Peyer's patch (tissue), 4 donors: ENCODE measurements at regions not wholly inside any gene's neighbourhood (a gene's known extent, or its start where the extent isn't known, plus 50 kb on each side); places are given as distances from the start of the nearest gene placed in this dataset.

Source experiments
- DNase-seq, 3 donors: peaks; one replicate each; pipeline ENCODE4 v3.0.0-alpha.2; 2017 to 2019
- H3K27ac ChIP-seq, 4 donors: fragments of 200-600 bp; sonication (generic); one replicate each; pipeline ENCODE4 v1.5.1; 2016 to 2019
- H3K27me3 ChIP-seq, 2 donors: fragments of 200-600 bp; sonication (generic); one replicate each; pipeline ENCODE4 v1.5.1; 2019
- H3K36me3 ChIP-seq, 3 donors: fragments of 200-600 bp; sonication (generic); one replicate each; pipeline ENCODE4 v1.5.1; 2016 to 2019
- H3K4me1 ChIP-seq, 4 donors: fragments of 200-600 bp; sonication (generic); one replicate each; pipeline ENCODE4 v1.5.1; 2016 to 2019
- H3K4me3 ChIP-seq, 4 donors: fragments of 200-600 bp; sonication (generic); 1 replicate in 3 of 4; 2 replicates in 1 of 4; pipeline ENCODE4 v1.5.1; 2016 to 2019; ENCODE audit warnings: mild to moderate bottlenecking in 1 of 4
- H3K9me3 ChIP-seq, 4 donors: fragments of 200-600 bp; sonication (generic); one replicate each; pipeline ENCODE4 v1.5.1; 2016 to 2019; ENCODE audit warnings: mild to moderate bottlenecking in 1 of 4
- POLR2A ChIP-seq, 2 donors: fragments of 450-650 bp; IDR thresholded peaks; one replicate each; pipeline ENCODE4 v1.5.1; 2017; ENCODE audit warnings: antibody characterized with exemption in 2 of 2, mild to moderate bottlenecking in 2 of 2, moderate library complexity in 2 of 2
- TF ChIP-seq, protein P1 (sequence below), 6 experiments: fragments of 450-650 bp in 4 of 6; fragments of 200-600 bp in 2 of 6; sonication (generic) in 1 of 6; IDR thresholded peaks; one replicate each; pipeline ENCODE4 v1.5.1; 2017 to 2019; ENCODE audit warnings: antibody characterized with exemption in 6 of 6, mild to moderate bottlenecking in 3 of 6, moderate library complexity in 1 of 6

DNA sequence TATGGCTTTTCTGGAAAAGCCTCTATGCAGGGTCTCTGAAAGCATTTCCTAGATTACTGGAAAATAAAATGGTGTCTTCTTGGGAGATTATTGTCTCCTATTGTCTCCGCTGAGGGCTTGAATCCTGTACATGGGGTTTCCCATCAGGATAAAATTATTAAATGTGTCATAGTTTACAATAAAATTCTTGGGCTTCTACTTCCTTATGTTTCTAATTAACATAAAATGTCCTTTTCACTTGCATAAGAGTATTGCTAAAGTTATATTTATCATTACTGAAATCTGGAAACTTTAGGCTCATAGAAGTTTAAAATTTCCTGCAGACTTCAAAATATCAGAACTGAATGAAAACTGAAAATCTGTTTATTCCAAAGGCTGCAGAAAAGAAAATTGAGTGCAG is 595.5 kb upstream of the AGTR1 start:
- no peaks in the 10 kb centered on the region for H3K27me3 ChIP-seq
- no peak overlapping the region for H3K4me3 ChIP-seq
- H3K4me1 ChIP-seq: no peaks in the 10 kb centered on the region
- no peak for TF ChIP-seq POLR2A (IDR thresholded peaks at IDR 0.05)
- TF ChIP-seq, protein P1, sequence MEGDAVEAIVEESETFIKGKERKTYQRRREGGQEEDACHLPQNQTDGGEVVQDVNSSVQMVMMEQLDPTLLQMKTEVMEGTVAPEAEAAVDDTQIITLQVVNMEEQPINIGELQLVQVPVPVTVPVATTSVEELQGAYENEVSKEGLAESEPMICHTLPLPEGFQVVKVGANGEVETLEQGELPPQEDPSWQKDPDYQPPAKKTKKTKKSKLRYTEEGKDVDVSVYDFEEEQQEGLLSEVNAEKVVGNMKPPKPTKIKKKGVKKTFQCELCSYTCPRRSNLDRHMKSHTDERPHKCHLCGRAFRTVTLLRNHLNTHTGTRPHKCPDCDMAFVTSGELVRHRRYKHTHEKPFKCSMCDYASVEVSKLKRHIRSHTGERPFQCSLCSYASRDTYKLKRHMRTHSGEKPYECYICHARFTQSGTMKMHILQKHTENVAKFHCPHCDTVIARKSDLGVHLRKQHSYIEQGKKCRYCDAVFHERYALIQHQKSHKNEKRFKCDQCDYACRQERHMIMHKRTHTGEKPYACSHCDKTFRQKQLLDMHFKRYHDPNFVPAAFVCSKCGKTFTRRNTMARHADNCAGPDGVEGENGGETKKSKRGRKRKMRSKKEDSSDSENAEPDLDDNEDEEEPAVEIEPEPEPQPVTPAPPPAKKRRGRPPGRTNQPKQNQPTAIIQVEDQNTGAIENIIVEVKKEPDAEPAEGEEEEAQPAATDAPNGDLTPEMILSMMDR (IDR thresholded peaks at IDR 0.05): no peak
- H3K36me3 ChIP-seq: no peaks in the 10 kb centered on the region
- no peak overlapping the region for H3K27ac ChIP-seq
- no peak for DNase-seq
- no peaks in the 10 kb centered on the region for H3K9me3 ChIP-seq

DNA sequence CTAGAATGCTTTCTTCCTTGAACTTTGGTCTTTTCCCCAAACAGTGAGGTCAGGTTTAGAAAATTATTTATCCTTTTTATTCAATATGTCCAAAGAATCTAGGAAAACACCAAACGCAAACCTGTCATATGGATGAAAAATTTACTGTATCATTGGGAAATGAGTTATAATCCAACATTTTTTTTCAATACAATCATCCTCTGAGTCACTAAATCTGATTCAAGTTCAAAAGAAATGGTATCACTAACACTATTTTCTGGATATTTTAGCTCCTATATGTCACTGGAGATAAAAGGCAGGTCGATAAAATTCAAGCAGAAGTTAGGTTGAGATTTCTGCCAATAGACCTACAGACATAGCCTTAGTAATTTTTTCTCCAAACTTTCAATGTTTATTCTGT is 591.6 kb upstream of the AGTR1 start:
- no peak overlapping the region for H3K27ac ChIP-seq
- no peak for TF ChIP-seq POLR2A (IDR thresholded peaks at IDR 0.05)
- TF ChIP-seq, protein P1 (IDR thresholded peaks at IDR 0.05): no peak
- H3K4me1 ChIP-seq: no peaks in the 10 kb centered on the region

DNA sequence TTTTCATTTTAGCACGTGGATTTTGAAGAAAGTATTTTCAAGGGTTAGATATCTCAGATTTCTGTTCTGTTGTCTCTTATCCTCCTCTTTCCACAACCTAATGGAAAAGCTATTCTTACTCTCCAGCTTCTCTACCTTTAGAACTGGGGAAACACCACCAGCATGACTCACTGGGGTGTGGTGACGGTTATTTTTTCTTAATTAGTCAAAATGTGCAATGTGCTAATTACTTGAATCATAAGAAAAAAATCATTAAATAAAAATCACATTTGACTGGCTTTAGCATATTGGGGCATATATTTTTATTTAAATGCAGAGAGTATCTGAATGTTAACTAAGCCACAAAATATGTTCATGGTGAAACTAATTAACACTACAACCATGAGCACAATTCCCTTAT is 570.7 kb upstream of the AGTR1 start:
- no peaks in the 10 kb centered on the region for H3K27me3 ChIP-seq
- no peak overlapping the region for H3K27ac ChIP-seq
- H3K36me3 ChIP-seq: no peaks in the 10 kb centered on the region
- no peaks in the 10 kb centered on the region for H3K4me1 ChIP-seq
- no peaks in the 10 kb centered on the region for H3K9me3 ChIP-seq
- no peak for DNase-seq
- TF ChIP-seq, protein P1 (IDR thresholded peaks at IDR 0.05): no peak
- no peak for TF ChIP-seq POLR2A (IDR thresholded peaks at IDR 0.05)
- no peak overlapping the region for H3K4me3 ChIP-seq

More for the DNA sequence above, 591.6 kb upstream of the AGTR1 start:
- H3K9me3 ChIP-seq: no peaks in the 10 kb centered on the region
- H3K36me3 ChIP-seq: no peaks in the 10 kb centered on the region
- H3K27me3 ChIP-seq: no peaks in the 10 kb centered on the region
- no peak for DNase-seq
- H3K4me3 ChIP-seq: no peak overlapping the region

GRCh38 chr3:148128136-148128535 is 569.6 kb upstream of the AGTR1 start:
- Histone ChIP-seq H3K4me3 (no peak overlapping the region), H3K27ac (no peak overlapping the region), H3K27me3 (no peaks in the 10 kb centered on the region), H3K36me3 (no peaks in the 10 kb centered on the region), H3K9me3 (no peaks in the 10 kb centered on the region), H3K4me1 (no peaks in the 10 kb centered on the region)
- TF ChIP-seq, protein P1 (IDR thresholded peaks at IDR 0.05): no peak
- no peak for TF ChIP-seq POLR2A (IDR thresholded peaks at IDR 0.05)
- no peak for DNase-seq

- no peaks in the 10 kb centered on the region for H3K4me1 ChIP-seq
- no peak overlapping the region for H3K4me3 ChIP-seq
- H3K27ac ChIP-seq: no peak overlapping the region
- H3K27me3 ChIP-seq: no peaks in the 10 kb centered on the region
- no peak for DNase-seq
- TF ChIP-seq POLR2A (IDR thresholded peaks at IDR 0.05): no peak
- TF ChIP-seq, protein P1 (IDR thresholded peaks at IDR 0.05): no peak
- H3K36me3 ChIP-seq: no peaks in the 10 kb centered on the region
- H3K9me3 ChIP-seq: no peaks in the 10 kb centered on the region
Observed at GRCh38 chr3:148131990-148132638, 565.6 kb upstream of the AGTR1 start.

- Histone ChIP-seq H3K27ac (no peak overlapping the region), H3K9me3 (no peaks in the 10 kb centered on the region), H3K4me3 (no peak overlapping the region), H3K4me1 (no peaks in the 10 kb centered on the region), H3K36me3 (no peaks in the 10 kb centered on the region), H3K27me3 (no peaks in the 10 kb centered on the region)
- no peak for TF ChIP-seq POLR2A (IDR thresholded peaks at IDR 0.05)
- TF ChIP-seq, protein P1 (IDR thresholded peaks at IDR 0.05): no peak
- DNase-seq: no peak
Observed at GRCh38 chr3:148136816-148137215, 560.9 kb upstream of the AGTR1 start.
